ENCODE measurements at regions not wholly inside any gene's neighbourhood (a gene's known extent, or its start where the extent isn't known, plus 50 kb on each side); places are given as distances from the start of the nearest gene placed in this dataset.

DNA sequence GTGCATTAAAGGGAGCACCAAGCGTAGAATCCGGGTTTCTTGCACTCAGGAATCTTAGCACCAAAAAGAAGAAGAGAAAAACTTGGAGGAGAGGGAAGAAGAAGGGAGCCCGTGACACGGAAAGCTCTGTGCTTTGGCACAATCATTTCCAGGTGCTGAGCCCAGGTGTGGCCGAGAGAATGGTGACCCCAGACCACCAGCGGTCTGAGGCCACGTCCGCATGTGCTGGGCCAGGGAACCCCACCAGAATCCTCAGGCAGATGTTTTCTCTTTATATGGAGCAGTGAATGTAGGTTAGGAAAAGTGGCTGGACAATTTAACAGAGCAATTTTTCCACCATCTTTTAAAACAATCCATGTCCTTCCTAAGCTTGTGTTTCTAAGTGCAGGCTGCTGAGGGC, 520.9 kb downstream of the EPHA4 start:
- TF ChIP-seq, protein P1, sequence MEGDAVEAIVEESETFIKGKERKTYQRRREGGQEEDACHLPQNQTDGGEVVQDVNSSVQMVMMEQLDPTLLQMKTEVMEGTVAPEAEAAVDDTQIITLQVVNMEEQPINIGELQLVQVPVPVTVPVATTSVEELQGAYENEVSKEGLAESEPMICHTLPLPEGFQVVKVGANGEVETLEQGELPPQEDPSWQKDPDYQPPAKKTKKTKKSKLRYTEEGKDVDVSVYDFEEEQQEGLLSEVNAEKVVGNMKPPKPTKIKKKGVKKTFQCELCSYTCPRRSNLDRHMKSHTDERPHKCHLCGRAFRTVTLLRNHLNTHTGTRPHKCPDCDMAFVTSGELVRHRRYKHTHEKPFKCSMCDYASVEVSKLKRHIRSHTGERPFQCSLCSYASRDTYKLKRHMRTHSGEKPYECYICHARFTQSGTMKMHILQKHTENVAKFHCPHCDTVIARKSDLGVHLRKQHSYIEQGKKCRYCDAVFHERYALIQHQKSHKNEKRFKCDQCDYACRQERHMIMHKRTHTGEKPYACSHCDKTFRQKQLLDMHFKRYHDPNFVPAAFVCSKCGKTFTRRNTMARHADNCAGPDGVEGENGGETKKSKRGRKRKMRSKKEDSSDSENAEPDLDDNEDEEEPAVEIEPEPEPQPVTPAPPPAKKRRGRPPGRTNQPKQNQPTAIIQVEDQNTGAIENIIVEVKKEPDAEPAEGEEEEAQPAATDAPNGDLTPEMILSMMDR (IDR thresholded peaks at IDR 0.05; ENCODE audit: control insufficient read depth, extremely low read depth, insufficient read depth), result no peak
- no peak for DNase-seq (ENCODE audit: low read depth)
- H3K4me3 ChIP-seq (ENCODE audit: low read depth, low read length), result no peak overlapping the region

- DNase-seq (ENCODE audit: low read depth), result no peak
- TF ChIP-seq, protein P1 (IDR thresholded peaks at IDR 0.05; ENCODE audit: control insufficient read depth, extremely low read depth, insufficient read depth), result no peak
- no peak overlapping the region for H3K4me3 ChIP-seq (ENCODE audit: low read depth, low read length)
Measured at GRCh38 chr2:221060376-221060775, 511.7 kb downstream of the EPHA4 start.

DNA sequence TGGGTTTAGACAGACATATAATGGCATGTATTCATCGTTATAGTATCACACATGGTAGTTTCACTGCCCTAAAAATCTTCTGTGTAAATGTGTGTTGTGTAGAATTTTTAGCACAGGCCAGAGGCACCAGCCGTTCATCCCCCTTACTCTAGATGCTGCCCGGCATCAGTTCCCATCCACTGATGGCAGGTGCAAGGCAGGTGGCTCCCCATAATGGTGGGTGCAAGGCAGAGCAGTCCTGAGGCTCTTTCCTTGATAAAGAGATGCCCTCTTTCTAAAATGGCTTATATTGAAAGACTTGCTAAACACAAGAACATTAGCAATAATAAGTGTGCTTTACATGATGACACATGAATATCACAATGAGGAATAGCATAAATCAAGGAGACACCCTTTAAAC, 508.5 kb downstream of the EPHA4 start:
- DNase-seq (ENCODE audit: low read depth), result no peak
- H3K4me3 ChIP-seq (ENCODE audit: low read depth, low read length), result no peak overlapping the region
- TF ChIP-seq, protein P1 (IDR thresholded peaks at IDR 0.05; ENCODE audit: control insufficient read depth, extremely low read depth, insufficient read depth), result no peak

DNA sequence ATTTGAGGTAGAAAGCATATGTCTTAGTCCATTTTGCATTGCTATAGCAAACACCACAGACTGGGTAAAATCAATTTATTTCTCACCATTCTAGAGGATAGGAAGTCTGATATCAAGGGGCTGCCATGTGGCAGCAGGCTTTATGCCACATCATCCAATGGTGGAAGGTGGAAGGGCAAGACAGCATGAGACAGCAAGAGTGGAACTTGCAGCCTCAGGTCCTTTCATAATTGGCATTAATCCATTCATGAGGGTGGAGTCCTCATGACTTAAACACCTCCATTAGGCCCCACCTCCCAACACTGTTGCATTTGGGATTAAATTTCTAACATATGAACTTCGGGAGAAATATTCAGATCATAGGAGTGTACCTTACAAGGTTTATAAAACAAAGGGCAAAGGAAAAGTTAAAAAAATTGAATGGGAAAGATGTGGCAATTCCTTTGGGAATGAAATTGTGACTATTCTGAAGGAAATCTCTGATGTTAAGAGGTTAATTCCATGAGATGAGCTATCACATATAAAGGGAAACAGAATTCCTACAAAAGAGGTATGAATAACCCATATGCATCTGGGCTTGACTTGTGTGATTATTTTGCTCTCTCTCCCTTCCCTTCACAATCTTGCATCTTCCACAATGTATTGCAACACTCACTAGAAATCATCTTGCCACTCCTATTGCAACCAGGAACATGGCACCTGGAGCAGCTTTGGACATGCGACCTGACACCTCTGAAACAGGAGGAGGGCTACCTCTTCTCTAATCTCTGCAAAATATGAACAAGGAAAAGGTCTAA, 507.8 kb downstream of the EPHA4 start:
- TF ChIP-seq, protein P1 (IDR thresholded peaks at IDR 0.05; ENCODE audit: control insufficient read depth, extremely low read depth, insufficient read depth), result no peak
- no peak for DNase-seq (ENCODE audit: low read depth)

GRCh38 chr2:221064880-221065279, 507.2 kb downstream of the EPHA4 start:
- no peak for DNase-seq (ENCODE audit: low read depth)
- TF ChIP-seq, protein P1 (IDR thresholded peaks at IDR 0.05; ENCODE audit: control insufficient read depth, extremely low read depth, insufficient read depth), result no peak
- no peak overlapping the region for H3K4me3 ChIP-seq (ENCODE audit: low read depth, low read length)

More for the DNA sequence above, 507.8 kb downstream of the EPHA4 start:
- no peak overlapping the region for H3K4me3 ChIP-seq (ENCODE audit: low read depth, low read length)

DNA sequence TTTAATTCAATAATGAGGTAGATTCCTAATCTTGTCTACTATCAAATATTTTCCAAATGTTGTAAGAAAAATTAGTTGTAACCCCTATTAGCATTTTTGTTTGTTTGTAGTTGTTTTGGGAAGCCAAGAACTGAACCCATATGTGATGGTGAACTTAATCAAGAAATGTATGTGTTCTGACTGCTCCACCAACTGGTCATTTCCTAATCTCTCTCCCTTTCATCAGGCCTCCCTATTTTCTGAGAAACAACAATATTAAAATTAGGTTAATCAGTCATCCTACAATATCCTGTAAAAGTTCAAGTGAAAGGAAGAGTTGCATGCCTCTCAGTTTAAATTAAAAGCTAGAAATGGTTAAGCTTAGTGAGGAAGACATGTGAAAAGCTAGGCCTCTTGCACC, 504.0 kb downstream of the EPHA4 start:
- H3K4me3 ChIP-seq (ENCODE audit: low read depth, low read length), result no peak overlapping the region
- DNase-seq (ENCODE audit: low read depth), result no peak
- TF ChIP-seq, protein P1 (IDR thresholded peaks at IDR 0.05; ENCODE audit: control insufficient read depth, extremely low read depth, insufficient read depth), result peak; percentile 18; the same call in 1 of the 2 replicates

DNA sequence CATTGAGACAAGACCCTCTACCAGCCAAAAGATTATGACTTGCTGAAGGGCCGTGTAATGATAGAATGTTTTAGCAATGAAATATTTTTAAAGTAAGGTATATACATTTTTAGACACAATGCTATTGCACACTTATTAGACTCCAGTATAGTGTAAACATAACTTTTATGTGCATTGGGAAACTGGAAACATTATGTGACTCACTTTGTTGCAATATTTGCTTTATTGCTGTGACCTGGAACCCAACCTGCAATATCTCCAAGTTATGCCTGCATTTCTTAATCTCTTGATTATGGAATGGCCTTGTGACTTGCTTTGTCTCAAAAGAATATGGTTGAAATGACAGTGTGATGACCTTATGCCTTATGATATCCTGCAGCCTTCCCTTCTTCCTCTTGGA, 502.0 kb downstream of the EPHA4 start:
- TF ChIP-seq, protein P1 (IDR thresholded peaks at IDR 0.05; ENCODE audit: control insufficient read depth, extremely low read depth, insufficient read depth), result no peak
- no peak for DNase-seq (ENCODE audit: low read depth)
- H3K4me3 ChIP-seq (ENCODE audit: low read depth, low read length), result no peak overlapping the region

Data from LNCaP clone FGC (cell line).